ENCODE measurements at regions not wholly inside any gene's neighbourhood (a gene's known extent, or its start where the extent isn't known, plus 50 kb on each side); places are given as distances from the start of the nearest gene placed in this dataset.

DNA sequence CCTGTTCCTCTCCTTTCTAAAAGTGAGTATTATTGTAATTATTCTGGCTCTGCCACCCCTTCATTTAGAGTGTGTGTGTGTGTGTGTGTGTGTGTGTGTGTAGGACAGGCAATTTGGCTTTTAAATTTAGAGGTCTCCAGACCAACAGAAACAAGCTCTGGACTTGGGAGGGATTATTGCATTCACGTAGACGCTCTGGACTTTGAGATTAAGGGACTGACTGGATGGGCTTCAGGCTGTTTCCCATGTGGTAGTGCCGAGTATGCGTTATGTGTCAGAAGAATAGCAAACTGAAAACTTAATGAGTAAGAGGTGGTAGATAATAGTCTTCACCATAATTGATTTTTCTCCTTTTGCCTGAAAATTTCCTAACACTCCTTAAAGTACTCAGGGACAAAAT is 281.9 kb downstream of the USP25 start:
- DNase-seq (ENCODE audit: low read depth), result no peak

DNA sequence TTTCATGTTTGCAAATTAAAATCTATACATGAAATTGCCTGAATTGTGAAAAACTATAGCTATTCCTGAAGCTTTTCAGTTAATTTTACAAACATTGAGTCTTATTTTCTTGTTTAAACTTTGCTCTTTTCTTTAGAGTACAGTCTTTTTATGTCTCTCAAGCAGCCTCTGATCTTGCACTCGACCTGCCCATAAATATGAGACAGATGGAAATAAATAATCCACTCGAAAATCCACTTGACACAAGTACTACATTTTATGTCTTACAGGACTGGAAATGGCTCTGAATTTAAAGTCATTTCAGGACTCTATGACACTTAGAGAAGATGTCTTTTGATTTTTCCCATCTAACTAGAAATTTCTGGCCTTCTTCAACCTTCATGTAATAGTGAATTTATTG is 283.8 kb downstream of the USP25 start:
- no peak for DNase-seq (ENCODE audit: low read depth)

DNA sequence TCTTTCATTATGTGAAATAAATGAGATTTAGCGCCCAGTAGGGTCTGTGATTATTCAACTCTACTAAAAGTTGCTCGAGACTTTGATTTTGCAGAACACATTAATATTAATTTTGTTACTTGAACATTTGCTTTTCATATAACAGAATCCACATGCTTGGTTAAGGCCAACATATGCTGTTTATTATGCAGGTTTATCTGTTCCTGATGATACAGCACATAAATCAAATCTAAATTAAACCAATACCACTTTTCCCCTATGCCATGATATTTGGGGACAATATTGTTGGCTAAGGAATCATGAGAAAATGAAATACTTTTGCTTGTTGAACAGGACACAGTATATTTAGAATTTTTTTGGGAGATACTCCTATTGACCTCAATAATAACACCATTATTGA is 291.1 kb downstream of the USP25 start:
- no peak for DNase-seq (ENCODE audit: low read depth)

DNA sequence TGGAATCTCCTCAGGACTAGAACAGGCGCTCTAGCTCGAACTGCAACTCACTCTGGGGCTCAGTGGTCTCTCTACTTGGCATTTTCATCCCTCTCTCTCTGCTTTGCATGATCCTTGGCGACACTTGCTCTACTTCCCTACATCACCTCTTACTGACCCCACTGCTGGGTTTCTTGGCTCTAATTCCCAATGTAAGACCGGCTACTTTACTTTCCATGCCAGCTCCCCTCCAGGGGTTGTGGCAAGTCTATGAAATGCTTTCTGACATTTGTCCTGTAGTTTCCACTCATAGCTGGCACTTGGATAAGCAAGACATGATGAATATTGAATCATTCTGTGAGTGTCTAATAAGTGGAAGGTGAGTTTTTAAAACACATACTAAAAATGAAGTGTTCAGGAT is 292.3 kb downstream of the USP25 start:
- no peak for DNase-seq (ENCODE audit: low read depth)

DNA sequence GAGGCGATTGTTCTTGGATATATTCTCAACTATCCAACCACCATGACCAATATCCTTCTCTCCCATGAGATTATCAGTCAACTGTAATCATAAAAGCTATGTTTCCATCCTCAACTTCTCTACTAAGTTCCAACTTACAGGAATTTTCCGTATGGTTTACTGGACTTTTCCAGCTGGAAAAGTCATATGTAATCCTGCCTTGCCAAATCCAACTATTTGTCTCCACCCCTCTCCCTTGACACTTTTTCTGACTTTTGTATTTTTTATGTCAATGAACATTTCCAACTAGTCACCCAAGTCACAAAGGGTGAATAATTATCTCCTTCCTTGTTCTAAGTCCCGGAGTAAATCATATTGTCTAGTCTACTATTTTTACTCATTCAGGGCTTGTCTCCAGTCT is 293.1 kb downstream of the USP25 start:
- peak; percentile 65 for DNase-seq (ENCODE audit: low read depth)

DNA sequence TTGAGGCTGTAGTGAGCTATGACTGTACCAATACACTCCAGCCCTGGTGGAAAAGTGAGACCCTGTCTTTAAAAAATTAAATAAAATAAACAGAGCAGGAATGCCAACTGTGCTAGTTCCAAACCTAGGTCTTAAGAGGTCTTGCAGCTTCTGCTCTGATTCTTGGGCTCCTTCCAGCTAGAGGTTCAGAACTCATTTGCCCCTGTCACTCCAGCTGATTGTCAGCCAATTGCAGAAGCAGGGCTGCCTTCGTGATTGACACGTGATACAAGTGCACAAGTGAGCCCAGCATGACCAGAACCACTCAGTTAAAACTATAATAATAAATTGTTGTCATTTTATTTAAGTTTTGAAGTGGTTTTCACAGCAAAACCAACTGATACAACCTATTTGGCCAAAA is 298.4 kb downstream of the USP25 start:
- DNase-seq (ENCODE audit: low read depth), result no peak

DNA sequence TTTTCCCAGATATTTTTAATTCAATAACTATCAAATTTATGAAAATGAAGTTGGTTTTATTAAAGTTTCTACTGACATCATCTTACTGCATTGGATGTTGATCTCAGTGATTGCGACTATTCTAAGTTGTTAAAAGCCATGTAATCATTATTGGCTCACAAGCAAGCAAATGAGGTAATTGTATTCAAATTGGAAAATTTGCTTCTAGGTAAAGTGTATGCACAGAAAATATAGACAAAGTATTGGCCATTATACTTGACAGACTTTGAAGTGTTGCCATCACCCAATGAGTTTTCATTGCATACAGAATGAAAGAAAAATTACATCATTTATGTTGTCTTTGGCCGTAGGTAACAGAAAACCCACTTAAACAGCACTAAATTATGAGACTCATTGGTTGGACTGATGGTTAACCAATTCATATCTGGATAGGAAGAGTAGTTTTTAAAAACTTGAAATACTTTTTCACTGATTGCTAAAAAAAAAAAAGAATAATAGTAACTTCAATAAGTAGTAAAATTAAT is 299.2 kb downstream of the USP25 start:
- no peak for DNase-seq (ENCODE audit: low read depth)

DNA sequence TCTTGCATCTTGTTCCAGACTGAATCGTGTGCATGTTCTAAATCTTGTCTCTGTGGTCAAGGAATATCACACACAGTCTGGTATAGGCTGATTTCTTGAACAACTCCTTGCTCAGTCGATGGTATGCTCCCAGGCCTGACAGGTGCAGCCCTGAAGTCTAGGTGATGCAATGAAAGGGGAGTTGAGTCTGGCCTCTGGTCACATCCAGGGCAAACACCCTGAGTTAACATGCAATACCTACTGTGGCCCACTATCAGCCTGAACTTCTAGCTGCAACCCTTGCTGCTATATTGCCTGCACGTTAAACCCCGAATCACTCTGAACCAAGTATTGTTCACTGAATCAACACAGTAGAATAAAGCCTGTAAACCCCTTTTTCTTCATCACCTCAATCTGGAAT is 303.4 kb downstream of the USP25 start:
- no peak for DNase-seq (ENCODE audit: low read depth)

DNA sequence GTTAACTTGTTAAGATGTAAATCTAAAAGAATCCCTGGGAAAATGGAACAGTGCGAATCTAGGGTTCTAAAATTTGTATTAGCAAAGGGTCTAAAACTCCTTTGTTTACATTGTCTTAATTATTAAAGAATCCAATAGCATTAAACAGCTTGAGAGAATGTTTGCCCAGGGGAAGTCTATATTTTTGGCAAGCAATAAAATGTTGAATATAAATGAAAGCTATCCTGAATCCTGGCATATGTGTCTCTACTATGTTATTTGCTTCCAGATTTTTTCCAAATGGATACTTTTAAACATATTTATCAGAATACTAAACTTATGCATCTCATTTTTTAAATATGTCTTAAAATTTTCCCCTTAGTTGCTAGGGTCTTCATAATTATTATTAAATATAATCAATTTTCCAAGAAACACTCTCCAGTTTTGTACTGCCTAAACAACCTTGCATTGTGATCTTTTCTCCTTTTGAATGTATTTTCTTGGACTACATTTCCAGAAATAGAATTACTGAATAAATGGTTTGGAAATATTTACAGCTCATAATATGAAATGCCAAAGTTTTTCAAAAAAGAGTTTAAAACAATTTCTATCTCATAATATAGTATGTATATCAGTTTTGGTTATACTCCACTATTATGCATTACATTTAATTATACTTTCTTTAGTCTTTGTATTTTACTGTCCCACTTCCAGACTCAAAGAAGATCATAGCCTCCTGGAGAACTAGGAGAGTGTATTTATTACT is 304.8 kb downstream of the USP25 start:
- no peak for DNase-seq (ENCODE audit: low read depth)

DNA sequence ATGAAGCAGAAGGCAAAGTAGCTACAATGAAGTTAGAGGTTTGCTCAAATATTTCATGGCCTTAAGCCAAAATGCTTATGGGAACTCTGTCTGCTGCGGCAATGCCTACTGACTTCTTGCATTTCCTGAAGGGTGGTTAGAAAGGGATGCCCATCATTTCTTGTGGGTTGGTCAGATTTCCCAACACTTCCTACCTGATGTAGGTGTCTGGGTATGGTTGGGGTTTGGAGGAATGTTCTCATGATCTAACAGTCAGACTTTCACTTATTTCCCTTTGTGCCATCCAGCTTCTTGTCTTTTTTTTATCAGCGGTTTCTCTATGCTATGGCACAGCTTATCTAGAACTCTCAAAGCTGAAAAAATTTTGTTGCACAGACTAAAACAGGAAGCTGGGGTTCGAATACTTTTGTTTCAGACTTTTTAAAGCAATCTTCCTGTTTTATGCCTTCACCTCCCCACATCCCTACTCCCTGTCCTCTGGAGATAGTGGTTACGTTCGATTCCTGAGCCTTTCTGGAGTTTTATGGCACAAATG is 307.7 kb downstream of the USP25 start:
- no peak for DNase-seq (ENCODE audit: low read depth)

DNA sequence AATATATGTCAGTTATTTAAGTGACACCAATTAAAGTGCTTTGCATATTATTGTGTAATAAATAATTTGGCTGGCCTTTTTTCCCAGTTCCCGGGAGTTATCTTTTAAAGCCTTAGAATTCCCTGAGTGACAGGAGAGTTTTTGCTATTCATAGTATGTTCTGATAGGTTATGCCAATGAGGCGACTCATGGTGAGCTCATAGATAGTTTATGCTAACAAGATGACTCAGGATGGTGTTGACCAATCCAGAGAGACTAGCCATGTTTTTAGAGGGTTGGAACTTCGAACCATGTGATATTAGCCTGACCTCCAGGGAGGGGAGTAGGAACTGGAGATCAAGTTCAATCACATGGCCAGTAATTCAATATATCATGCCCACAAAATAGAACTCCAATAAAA is 310.8 kb downstream of the USP25 start:
- no peak for DNase-seq (ENCODE audit: low read depth)

DNA sequence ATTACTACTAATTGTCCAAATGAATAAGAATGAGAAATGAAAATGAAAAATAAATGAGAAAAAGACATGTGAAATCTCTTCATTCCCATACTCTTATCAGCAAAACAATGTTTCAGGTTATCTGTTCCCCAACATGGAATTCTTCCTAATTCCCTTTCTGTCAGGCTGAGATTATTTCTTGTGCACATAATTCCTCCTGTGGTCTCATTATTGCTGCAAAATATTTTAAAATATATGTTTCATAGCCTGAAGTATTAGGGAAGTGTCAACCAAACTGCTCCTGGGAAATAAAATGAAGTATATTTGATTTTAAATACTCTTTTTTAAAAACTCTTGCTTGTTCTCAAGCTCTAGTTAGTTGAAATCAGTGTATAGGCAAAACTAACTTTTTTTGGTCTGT is 314.9 kb downstream of the USP25 start:
- no peak for DNase-seq (ENCODE audit: low read depth)

DNA sequence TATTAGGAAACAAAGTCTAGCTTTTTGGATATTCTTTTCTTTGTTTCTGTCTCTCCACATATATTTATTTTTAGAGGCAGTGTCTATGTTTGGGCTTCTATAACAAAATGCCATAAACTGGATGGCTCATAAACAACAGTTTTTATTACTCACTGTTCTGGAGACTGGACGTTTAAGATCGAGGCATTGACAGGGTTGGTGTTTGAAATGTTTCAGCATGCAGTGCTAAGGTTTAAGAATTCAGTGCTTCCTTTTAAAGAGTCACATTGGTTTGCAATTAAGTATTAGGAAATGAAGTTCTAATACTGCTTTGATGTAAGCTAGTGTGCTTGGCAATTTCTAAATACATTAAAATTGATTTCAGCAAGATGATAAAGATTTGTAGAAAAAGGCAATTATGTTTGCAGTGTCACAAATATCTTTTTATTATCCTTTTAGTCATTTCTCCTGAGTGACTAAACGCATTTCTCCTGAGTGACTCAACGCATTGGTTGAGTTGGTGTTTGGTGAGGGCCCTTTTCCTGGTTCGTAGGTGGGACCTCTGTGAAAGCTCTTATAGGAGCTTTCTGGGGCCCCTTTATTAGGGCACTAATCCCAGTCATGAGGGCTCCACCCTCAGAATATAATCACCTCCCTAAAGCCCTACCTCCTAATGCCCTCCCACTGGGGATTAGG is 317.0 kb downstream of the USP25 start:
- DNase-seq (ENCODE audit: low read depth), result no peak

DNA sequence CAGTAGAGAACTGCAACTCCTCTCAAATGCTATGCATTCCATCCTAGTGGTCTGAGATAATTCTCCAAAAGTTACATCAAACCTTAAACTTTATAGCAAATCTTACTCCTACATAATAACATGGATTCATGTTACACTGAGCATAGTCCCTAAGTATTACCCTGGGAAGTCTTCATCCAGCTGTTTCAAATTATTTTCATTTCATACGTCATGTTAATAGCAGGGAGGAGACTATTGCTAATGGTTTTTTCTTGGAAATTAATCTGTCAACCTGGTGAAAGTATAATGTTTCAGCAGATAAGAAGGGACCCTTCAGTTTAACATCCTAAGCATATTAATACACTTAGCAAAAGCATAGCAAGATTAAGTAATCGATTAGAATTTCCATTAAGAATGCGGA is 318.1 kb downstream of the USP25 start:
- peak; percentile 69 for DNase-seq (ENCODE audit: low read depth)

DNA sequence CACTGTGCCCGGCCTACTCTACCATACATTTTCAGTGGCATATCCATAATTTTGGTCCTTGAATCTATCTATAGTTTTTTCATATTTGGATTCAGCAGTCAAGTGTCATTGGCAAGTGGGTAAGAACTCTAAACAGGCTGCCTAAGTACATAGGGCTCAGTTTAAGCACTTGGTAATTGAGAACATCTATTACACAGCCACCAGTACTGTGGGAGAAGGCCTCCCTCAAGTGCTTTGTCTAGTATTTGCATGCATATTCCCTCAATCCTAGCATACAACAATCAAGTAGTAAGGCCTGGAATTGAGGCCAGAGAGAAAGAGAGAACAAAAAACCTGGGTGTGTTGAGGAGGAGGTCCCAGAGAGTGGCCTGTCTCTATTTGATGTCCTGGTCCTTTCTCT is 325.2 kb downstream of the USP25 start:
- no peak for DNase-seq (ENCODE audit: low read depth)

DNA sequence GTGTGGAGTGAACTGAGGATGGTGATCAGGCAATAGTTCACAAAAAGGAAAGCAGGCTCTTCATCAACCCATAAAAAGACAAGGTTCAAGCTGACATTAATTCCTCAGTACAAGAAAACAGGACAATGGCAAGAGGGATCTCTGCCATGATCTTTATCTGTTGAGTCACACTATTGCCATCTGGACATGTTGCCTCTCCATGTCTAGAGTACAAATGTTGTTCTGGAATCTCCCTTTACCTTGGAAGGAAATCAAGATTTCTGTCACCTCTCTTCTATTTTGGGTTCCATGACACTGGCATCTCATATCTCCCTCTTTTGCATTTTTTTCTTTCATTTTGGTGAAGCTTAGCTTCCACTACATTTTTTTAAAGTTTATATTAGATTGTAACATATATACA is 329.1 kb downstream of the USP25 start:
- DNase-seq (ENCODE audit: low read depth), result no peak

DNA sequence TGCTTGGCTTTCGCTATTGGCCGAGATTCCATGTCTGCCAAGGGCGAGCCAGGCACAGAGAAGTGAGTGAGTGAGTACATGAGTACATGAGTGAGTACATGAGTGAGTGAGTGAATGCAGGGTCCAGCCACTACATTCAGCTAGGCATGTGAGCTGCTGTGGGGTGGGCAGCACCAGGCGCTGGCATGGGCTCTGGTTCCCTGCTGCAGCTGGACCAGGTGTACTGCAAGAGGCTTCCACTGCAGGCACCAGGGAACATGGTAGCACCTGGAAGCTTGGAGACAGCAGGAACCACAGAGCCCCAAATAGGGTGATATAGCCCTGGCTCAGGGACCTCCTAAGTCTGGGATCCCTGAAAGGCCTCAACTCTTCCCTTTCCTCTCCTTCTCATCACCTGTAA is 330.2 kb downstream of the USP25 start:
- no peak for DNase-seq (ENCODE audit: low read depth)

DNA sequence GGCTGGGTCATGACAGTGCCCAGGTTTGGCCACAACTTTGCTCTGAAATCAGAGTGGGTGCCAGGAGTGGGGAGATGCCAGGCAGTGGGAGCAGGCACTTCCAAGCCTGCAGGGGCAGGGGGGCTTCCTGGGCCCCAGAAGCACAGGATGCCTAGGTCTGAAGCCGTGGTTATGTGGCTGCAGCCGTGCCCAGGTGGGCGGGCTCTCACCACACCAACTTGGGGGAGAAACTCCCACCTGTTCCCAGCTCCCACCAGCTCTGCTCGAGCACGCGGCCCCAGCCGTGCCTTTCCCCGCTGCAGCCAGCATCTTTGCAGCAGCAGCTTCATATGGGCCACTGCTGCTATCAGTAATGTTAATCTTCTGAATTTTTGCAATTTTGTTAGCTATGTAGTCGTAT is 331.4 kb downstream of the USP25 start:
- DNase-seq (ENCODE audit: low read depth), result no peak

DNA sequence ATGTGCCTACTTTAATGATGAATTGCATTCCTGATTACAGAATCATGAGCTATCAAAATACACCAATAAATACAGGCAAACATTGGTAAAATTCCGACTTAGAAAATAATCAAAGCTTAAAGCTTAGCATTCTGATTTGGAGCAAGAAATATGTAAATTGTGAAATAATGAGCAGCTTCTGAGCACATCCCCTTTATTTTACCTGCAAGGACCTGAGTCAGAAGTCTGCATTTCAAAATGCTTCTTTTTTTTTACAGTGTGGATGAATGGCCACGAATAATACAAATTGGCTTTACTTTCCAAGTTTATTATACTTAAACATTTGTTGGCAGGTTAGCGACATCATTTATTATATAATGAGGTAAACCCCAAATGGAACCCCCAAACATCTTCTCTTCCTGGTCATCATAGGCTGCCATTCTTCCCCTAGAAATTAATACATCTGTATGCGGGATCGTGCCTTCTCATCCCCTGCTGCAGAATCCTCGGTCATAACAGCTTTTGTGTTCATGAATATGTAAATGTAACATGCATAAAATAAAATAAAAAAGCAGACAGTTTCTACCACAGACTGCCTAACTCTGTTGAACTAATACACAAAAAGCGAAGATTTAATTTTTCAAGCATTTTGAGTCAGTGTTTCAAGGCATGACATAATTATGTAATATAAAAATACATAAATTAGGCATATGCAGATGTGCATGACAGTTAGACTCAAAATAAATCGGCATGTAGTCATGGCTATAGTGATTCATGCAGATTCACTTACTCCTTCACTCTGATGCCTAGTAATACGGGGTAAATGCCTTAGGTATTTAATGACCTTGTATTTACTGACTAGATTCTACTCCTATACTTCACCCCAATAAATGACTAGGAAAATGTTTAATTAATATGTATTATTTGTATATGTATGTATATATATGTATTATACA is 339.7 kb downstream of the USP25 start:
- DNase-seq (ENCODE audit: low read depth), result no peak

DNA sequence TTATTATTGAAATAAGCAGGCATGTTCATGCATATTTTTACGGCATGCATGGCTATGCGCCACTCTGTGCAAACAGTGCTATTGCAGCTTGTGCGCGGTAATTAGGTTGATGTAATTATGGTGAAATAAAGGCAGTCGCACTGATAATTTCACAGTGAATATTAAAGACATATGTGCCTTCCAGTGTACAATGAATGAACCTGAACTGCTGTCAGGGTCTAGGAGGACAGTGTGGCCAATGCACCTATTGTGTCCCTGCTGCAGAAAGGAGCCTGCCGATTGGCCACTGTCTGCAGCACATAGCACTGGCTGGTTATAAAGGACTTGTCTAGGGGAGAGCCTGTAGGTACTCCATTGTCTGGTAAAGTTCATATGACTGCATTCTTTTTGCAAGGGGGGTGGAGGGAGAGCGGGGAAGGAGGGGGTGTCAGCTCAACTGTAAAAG is 340.4 kb downstream of the USP25 start:
- DNase-seq (ENCODE audit: low read depth), result no peak

DNA sequence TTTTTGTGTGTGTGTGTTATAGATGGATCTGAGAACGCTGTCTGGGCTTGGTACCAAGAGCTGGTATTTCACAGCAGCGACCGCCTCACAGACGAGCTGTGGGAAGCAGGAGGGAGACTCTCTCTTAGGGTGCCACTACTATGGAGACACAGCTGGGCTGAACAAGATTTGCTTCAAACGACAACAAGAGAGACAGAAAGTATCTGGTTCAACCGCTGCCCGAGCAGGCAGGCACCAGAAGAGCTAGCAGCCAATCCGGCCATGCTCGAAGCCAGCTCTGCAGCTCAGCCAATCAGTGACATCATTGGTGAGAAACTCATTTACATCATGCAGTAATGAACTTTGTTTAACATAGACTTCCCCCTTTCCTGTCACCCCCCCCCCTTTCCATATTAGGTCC is 341.3 kb downstream of the USP25 start:
- no peak for DNase-seq (ENCODE audit: low read depth)

DNA sequence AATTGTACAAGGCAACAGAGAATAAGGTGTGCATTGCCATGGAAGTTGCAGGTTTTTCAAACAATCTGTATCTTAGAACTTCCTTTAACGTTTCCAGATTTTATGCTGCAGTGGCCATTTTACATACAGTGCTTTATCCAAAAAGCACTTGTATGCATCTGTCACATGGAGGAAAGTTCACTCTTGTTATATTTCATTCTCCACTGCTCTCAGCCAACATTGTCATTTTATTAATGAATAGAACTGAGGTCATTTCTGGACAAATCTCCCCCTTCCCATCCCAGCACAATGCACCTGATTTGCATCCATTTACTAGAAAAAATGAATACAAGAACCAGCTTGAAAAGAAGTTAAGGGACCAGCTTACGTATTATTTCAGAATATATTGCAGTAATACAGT is 342.0 kb downstream of the USP25 start:
- DNase-seq (ENCODE audit: low read depth), result no peak

All from forelimb muscle (tissue), 1 donor.